ENCODE measurements at regions not wholly inside any gene's neighbourhood (a gene's known extent, or its start where the extent isn't known, plus 50 kb on each side); places are given as distances from the start of the nearest gene placed in this dataset.

DNA sequence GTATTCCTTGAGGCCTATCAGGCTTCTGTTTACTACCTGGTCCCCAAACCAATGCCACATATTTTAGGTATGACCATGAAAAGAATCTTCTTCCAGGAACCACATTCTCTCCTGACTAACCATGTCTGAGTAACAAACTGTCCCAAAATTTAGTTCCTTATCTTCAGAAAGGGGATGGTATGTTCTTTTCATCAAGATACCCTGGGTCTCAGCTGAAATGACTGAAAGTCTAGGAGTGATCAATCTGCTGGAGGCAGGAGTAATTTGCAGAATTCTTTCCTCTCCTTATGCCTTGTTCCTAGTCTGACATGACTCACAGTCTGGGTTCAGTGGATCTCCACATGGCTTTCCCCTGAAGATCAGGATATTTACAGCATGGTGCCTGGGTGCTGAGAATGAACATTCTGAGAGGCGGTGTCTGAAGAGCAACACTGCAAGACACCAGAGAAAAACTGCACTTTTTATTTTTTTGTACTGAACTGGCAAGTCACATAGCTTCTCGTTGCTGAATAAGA lies 665.5 kb downstream of the TLL1 start:
- TF ChIP-seq EZH2 (IDR thresholded peaks at IDR 0.05; ENCODE audit: insufficient read depth, poor library complexity, severe bottlenecking) (no peak), EZH2phosphoT487 (IDR thresholded peaks at IDR 0.05; ENCODE audit: insufficient read depth, low read depth) (no peak)

Measured in GM23248 (cell line).